ENCODE measurements at regions not wholly inside any gene's neighbourhood (a gene's known extent, or its start where the extent isn't known, plus 50 kb on each side); places are given as distances from the start of the nearest gene placed in this dataset.

- TF ChIP-seq CTCF (IDR thresholded peaks at IDR 0.05) (no peak), POLR2A (IDR thresholded peaks at IDR 0.05) (no peak)
These were observed 185.0 kb downstream of the ZNF608 start for GRCh38 chr5:124561451-124561850.

Data from right lobe of liver (tissue), 4 donors.